Natural killer cell (primary cell): ENCODE measurements at regions not wholly inside any gene's neighbourhood (a gene's known extent, or its start where the extent isn't known, plus 50 kb on each side); places are given as distances from the start of the nearest gene placed in this dataset.

ENCODE experiments used
- ATAC-seq, 3 donors: fragments of 150-1000 bp in 2 of 3; fragments of 200-7000 bp in 1 of 3; cut with Tn5 transposase; 1 replicate in 1 of 3; 2 replicates in 2 of 3; pipeline ENCODE4 v1.10.0; 2021; ENCODE audit warnings: mild to moderate bottlenecking in 2 of 3, moderate library complexity in 2 of 3
- DNase-seq, 2 donors: peaks; one replicate each; pipeline versions ENCODE4 v3.0.0 to v3.0.0-alpha.2; 2013 to 2021; ENCODE audit warnings: mixed read lengths in 1 of 2
- H3K27ac ChIP-seq: one replicate; pipeline ENCODE4 v1.5.1; 2013; ENCODE audit warnings: mild to moderate bottlenecking, low read length
- H3K27me3 ChIP-seq: one replicate; pipeline ENCODE4 v1.6.1; 2013; ENCODE audit warnings: low read length; ENCODE audit not compliant: control insufficient read depth, insufficient read depth
- H3K36me3 ChIP-seq: one replicate; pipeline ENCODE4 v1.6.1; 2013; ENCODE audit warnings: low read length; ENCODE audit not compliant: control insufficient read depth, insufficient read depth
- H3K4me1 ChIP-seq: one replicate; pipeline ENCODE4 v1.6.1; 2013; ENCODE audit warnings: low read length; ENCODE audit not compliant: control insufficient read depth, insufficient read depth
- H3K4me3 ChIP-seq: one replicate; pipeline ENCODE4 v1.5.1; 2013; ENCODE audit warnings: low read length
- H3K9me3 ChIP-seq: one replicate; pipeline ENCODE4 v1.6.1; 2013; ENCODE audit warnings: low read length; ENCODE audit not compliant: control insufficient read depth, insufficient read depth
- H3K27ac Mint-ChIP-seq, 2 donors: one replicate each; pipeline ENCODE4 v1.8.0; 2022; ENCODE audit warnings: mild to moderate bottlenecking in 2 of 2, mixed read lengths in 2 of 2, moderate library complexity in 1 of 2
- H3K27me3 Mint-ChIP-seq, 2 donors: one replicate each; pipeline ENCODE4 v1.8.0; 2022; ENCODE audit warnings: low read depth in 2 of 2, mixed read lengths in 2 of 2
- H3K36me3 Mint-ChIP-seq: one replicate; pipeline ENCODE4 v1.8.0; 2022; ENCODE audit warnings: mixed read lengths
- H3K4me1 Mint-ChIP-seq, 2 donors: one replicate each; pipeline ENCODE4 v1.8.0; 2022; ENCODE audit warnings: mixed read lengths in 2 of 2
- H3K4me3 Mint-ChIP-seq: one replicate; pipeline ENCODE4 v1.8.0; 2022; ENCODE audit warnings: mild to moderate bottlenecking, moderate library complexity, mixed read lengths
- H3K9me3 Mint-ChIP-seq, 2 donors: one replicate each; pipeline ENCODE4 v1.8.0; 2022; ENCODE audit warnings: mixed read lengths in 2 of 2
- WGBS: methylation state at CpG from one replicate; pipeline ENCODE4 v1.1.7; 2013; ENCODE audit warnings: missing lambda C conversion rate; ENCODE audit not compliant: insufficient coverage; 5-methylcytosine and 5-hydroxymethylcytosine counted together
- intact Hi-C: fragments of 100-400 bp; cut with micrococcal nuclease; formaldehyde crosslinking; loops from one replicate; pipeline ENCODE4 v1.14.2; 2022
- TF ChIP-seq, protein P1 (sequence below): fragments of 200-600 bp; IDR thresholded peaks from one replicate; pipeline ENCODE4 v1.8.0; 2022; ENCODE audit warnings: antibody characterized with exemption

DNA sequence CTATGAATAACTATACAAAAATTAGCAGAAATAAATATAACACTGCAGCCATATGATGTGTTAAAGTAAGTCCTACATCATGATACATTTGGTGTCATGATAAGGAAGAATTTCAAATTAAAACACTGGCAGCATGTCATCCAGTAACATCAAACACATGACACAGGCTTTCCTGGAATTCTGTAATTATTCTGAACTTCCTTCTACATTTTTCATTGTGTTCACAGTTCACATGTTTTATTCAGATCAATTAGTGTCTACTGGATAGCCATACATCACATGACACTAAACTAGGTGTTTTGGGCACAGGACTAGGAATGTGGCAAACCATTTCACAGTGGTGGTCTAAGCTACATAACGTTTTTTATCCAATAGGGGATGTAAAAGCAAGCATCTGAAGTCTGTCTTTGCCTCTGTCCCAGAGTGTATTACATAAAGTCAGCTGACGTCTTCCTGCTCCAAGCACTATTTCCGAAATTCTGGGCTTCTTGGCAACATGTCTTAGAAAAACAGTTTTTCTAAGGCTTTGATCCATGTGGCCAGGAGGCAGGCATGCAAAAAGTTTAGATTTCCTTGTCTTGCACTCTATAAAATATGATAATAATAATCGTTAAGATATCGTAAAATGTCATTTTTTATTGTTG, 707.9 kb downstream of the CENPC start:
- no peak overlapping the region for H3K4me3 ChIP-seq
- intact Hi-C loops: no loop called here
- Mint-ChIP-seq H3K27me3 (no peaks in the 10 kb centered on the region), H3K36me3 (no peaks in the 10 kb centered on the region), H3K9me3 (peaks cover 13 to 18% of the 10 kb centered on the region in 2 donors), H3K4me3 (no peak overlapping the region), H3K4me1 (no peaks in the 10 kb centered on the region), H3K27ac (no peak overlapping the region)
- H3K27me3 ChIP-seq: no peaks in the 10 kb centered on the region
- H3K36me3 ChIP-seq: no peaks in the 10 kb centered on the region
- H3K4me1 ChIP-seq: no peaks in the 10 kb centered on the region
- WGBS: 74% methylated on average over 5 of the region's 5 CpGs
- H3K27ac ChIP-seq: no peak overlapping the region
- ATAC-seq (no peak), DNase-seq (no peak)
- no peaks in the 10 kb centered on the region for H3K9me3 ChIP-seq
- TF ChIP-seq, protein P1, sequence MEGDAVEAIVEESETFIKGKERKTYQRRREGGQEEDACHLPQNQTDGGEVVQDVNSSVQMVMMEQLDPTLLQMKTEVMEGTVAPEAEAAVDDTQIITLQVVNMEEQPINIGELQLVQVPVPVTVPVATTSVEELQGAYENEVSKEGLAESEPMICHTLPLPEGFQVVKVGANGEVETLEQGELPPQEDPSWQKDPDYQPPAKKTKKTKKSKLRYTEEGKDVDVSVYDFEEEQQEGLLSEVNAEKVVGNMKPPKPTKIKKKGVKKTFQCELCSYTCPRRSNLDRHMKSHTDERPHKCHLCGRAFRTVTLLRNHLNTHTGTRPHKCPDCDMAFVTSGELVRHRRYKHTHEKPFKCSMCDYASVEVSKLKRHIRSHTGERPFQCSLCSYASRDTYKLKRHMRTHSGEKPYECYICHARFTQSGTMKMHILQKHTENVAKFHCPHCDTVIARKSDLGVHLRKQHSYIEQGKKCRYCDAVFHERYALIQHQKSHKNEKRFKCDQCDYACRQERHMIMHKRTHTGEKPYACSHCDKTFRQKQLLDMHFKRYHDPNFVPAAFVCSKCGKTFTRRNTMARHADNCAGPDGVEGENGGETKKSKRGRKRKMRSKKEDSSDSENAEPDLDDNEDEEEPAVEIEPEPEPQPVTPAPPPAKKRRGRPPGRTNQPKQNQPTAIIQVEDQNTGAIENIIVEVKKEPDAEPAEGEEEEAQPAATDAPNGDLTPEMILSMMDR: no peak

DNA sequence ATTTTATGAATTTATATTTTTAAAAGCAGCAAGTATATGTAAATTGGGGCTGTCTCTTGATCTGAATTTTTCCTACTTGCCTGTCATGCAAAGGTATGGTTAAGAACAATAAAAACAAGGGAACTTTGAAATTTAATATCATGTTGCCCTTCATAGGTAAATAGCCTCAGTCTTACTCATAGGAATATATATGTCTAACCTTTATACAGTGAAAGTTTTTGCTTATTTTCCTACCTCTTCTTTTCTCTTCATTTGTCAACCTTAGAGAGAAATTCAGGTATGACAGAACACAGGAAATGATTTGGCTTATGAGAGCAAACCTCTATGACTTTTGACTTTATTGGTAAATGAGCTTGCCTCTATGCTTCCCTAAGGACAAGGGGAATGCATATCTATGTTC, 716.0 kb downstream of the CENPC start:
- no peak for DNase-seq
- no peak overlapping the region for H3K27ac Mint-ChIP-seq
- TF ChIP-seq, protein P1: no peak
- intact Hi-C loops: no loop called here
- H3K9me3 Mint-ChIP-seq: peaks cover 16 to 20% of the 10 kb centered on the region in 2 donors
- ATAC-seq: no peak
- no peaks in the 10 kb centered on the region for H3K36me3 Mint-ChIP-seq
- no peaks in the 10 kb centered on the region for H3K27me3 Mint-ChIP-seq
- H3K9me3 ChIP-seq: peaks cover 5% of the 10 kb centered on the region
- no peaks in the 10 kb centered on the region for H3K4me1 Mint-ChIP-seq
- no peaks in the 10 kb centered on the region for H3K36me3 ChIP-seq
- H3K4me3 Mint-ChIP-seq: no peak overlapping the region
- H3K27ac ChIP-seq: no peak overlapping the region
- H3K4me3 ChIP-seq: no peak overlapping the region
- no peaks in the 10 kb centered on the region for H3K4me1 ChIP-seq
- no peaks in the 10 kb centered on the region for H3K27me3 ChIP-seq

DNA sequence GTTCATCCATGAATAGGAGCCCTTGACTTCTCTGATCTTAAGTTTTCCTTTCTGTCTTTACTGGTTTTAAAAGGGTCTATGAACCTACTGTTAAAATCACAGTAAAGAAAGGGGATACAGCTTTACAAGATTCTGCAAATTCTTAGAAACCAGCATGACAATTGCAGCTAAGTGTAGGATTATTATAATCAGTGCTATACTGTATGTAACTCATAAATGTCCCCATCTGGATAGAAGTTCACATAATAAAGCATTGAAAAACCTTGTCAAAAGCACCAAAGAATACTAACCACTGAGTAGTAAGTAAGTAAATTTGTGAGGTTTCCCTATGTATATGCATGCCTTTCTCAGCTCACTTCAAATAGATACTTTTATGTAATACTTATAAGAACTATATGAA, 724.6 kb downstream of the CENPC start:
- H3K4me1 Mint-ChIP-seq: no peaks in the 10 kb centered on the region
- H3K9me3 Mint-ChIP-seq: peaks cover 8 to 12% of the 10 kb centered on the region in 2 donors
- ATAC-seq (no peak), DNase-seq (no peak)
- no peak overlapping the region for H3K4me3 Mint-ChIP-seq
- no peaks in the 10 kb centered on the region for H3K27me3 ChIP-seq
- no peak overlapping the region for H3K4me3 ChIP-seq
- TF ChIP-seq, protein P1: no peak
- no peak overlapping the region for H3K27ac Mint-ChIP-seq
- no peaks in the 10 kb centered on the region for H3K36me3 Mint-ChIP-seq
- intact Hi-C loops: no loop called here
- no peaks in the 10 kb centered on the region for H3K4me1 ChIP-seq
- H3K9me3 ChIP-seq: no peaks in the 10 kb centered on the region
- no peak overlapping the region for H3K27ac ChIP-seq
- no peaks in the 10 kb centered on the region for H3K27me3 Mint-ChIP-seq
- H3K36me3 ChIP-seq: no peaks in the 10 kb centered on the region

DNA sequence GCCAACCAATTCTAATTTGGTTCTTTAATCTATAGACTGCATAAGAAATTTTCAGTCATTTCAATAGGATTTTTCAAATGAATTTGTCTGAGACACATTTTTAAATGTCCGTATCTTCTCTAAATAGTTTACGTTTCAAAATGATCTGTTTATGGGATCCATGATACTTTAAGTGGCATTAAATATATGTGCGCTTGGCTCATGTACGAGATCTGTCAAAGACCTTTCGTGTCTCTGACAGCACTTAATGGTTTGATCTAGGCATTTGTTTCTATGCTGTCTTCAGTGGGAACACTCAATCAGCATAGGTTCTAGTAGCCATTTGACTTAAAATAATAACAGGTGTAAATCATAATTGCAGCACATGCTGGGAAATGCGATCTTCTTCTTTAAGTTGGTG, 731.0 kb downstream of the CENPC start:
- Histone ChIP-seq H3K4me1 (no peaks in the 10 kb centered on the region), H3K27me3 (no peaks in the 10 kb centered on the region), H3K36me3 (no peaks in the 10 kb centered on the region), H3K9me3 (no peaks in the 10 kb centered on the region), H3K4me3 (no peak overlapping the region), H3K27ac (no peak overlapping the region)
- TF ChIP-seq, protein P1: no peak
- H3K9me3 Mint-ChIP-seq: peaks cover 2 to 12% of the 10 kb centered on the region in 2 donors
- no peak overlapping the region for H3K27ac Mint-ChIP-seq
- H3K4me3 Mint-ChIP-seq: no peak overlapping the region
- no peaks in the 10 kb centered on the region for H3K27me3 Mint-ChIP-seq
- intact Hi-C loops: no loop called here
- ATAC-seq (no peak), DNase-seq (no peak)
- WGBS: 93% methylated on average over 5 of the region's 6 CpGs
- H3K4me1 Mint-ChIP-seq: no peaks in the 10 kb centered on the region
- no peaks in the 10 kb centered on the region for H3K36me3 Mint-ChIP-seq
